ENCODE measurements at regions not wholly inside any gene's neighbourhood (a gene's known extent, or its start where the extent isn't known, plus 50 kb on each side); places are given as distances from the start of the nearest gene placed in this dataset.
"Not testable (repeated sequence)": the region's sequence is repeated elsewhere in the genome, so short reads cannot be mapped to it uniquely, and the experiment has no call there.

GRCh38 chr6:16822975-16823717, 61.9 kb upstream of the ATXN1 start:
- no peak for DNase-seq

GRCh38 chr6:16822529-16822928, 61.3 kb upstream of the ATXN1 start:
- DNase-seq: no peak

- no peak for DNase-seq
Observed at GRCh38 chr6:16821834-16822264, 60.6 kb upstream of the ATXN1 start.

- not testable (repeated sequence) for DNase-seq
Observed at GRCh38 chr6:16820262-16820661, 59.0 kb upstream of the ATXN1 start.

GRCh38 chr6:16819752-16820151, 58.5 kb upstream of the ATXN1 start:
- no peak for DNase-seq

GRCh38 chr6:16818992-16819626, 57.8 kb upstream of the ATXN1 start:
- DNase-seq: no peak

GRCh38 chr6:16817594-16817993, 56.3 kb upstream of the ATXN1 start:
- no peak for DNase-seq

- DNase-seq: no peak
Observed at GRCh38 chr6:16816891-16817290, 55.6 kb upstream of the ATXN1 start.

GRCh38 chr6:16812993-16813392, 51.7 kb upstream of the ATXN1 start:
- DNase-seq: no peak

- no peak for DNase-seq
Observed at GRCh38 chr6:16811277-16811979, 50.2 kb upstream of the ATXN1 start.
